ENCODE measurements at regions not wholly inside any gene's neighbourhood (a gene's known extent, or its start where the extent isn't known, plus 50 kb on each side); places are given as distances from the start of the nearest gene placed in this dataset.

DNA sequence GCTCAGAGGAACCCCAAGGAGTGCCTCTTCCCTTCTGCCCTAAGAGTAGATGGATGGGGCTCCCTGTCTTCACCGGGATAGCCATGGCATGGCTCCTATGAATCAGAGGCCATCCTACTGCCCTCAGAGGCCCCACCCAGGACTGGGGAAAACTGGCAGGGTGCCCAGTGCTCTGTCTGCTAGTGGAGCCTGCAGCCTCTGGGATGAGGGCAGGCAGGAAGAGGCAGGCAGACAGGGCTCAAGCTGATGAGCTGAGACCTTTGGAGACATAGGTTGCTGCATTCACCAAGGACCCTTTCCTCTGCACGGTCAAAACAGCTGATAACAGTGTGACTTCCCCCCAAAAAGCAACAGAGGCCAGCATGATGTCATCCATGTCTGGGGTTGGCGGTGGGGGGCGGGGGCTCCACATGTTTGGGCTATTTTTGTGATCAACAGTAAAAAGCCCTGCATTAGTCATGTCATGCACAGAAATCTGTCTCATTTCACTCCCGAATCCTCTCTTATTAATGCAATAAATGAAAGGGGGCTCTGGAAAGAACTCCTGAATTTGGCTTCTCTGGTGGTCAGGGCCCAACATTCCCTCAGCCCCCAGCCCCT is 207.6 kb upstream of the MAMLD1 start:
- peak in 1 of 2 donors; percentile 31 for DNase-seq
- no peaks in the 10 kb centered on the region for H3K36me3 ChIP-seq (ENCODE audit: insufficient read depth in 1 of 2, low read depth in 1 of 2)
- H3K27me3 ChIP-seq (ENCODE audit: insufficient read depth in 3 of 3, low read length in 2 of 3): peaks cover 0 to 2% (median 0%) of the 10 kb centered on the region in 3 donors
- no peaks in the 10 kb centered on the region for H3K9me3 ChIP-seq
- H3K4me3 ChIP-seq: no peak overlapping the region
- H3K27ac ChIP-seq: no peak overlapping the region
- ATAC-seq: no peak
- H3K4me1 ChIP-seq: no peaks in the 10 kb centered on the region
- intact Hi-C loops (cut with DNase I): no loop called here
- WGBS, 3 donors: 33 to 50% (median 43%) methylated on average over 4 to 5 of the region's 5 CpGs
- TF ChIP-seq, protein P1, sequence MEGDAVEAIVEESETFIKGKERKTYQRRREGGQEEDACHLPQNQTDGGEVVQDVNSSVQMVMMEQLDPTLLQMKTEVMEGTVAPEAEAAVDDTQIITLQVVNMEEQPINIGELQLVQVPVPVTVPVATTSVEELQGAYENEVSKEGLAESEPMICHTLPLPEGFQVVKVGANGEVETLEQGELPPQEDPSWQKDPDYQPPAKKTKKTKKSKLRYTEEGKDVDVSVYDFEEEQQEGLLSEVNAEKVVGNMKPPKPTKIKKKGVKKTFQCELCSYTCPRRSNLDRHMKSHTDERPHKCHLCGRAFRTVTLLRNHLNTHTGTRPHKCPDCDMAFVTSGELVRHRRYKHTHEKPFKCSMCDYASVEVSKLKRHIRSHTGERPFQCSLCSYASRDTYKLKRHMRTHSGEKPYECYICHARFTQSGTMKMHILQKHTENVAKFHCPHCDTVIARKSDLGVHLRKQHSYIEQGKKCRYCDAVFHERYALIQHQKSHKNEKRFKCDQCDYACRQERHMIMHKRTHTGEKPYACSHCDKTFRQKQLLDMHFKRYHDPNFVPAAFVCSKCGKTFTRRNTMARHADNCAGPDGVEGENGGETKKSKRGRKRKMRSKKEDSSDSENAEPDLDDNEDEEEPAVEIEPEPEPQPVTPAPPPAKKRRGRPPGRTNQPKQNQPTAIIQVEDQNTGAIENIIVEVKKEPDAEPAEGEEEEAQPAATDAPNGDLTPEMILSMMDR (IDR thresholded peaks at IDR 0.05): no peak

DNA sequence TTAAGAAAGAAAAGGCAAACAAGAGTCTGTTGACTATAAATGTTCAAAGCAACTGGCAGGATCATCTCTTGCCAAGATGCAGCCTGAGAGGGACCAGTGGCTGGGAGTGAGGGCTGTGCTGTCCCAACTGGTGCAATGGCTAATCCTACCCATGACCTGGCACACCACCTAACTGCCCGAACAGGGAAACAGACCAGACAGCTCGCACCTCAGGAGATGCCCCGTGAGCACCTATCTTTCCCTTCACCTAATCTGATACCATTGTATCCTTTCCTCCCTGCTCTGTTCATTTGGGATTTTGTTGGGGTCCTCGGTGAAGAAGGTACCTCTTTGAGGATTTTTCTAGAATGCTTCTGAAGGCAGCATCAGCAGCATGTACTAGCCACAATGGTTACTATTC is 206.5 kb upstream of the MAMLD1 start:
- intact Hi-C loops (cut with DNase I): no loop called here
- H3K4me3 ChIP-seq: no peak overlapping the region
- no peak overlapping the region for H3K27ac ChIP-seq
- no peaks in the 10 kb centered on the region for H3K36me3 ChIP-seq (ENCODE audit: insufficient read depth in 1 of 2, low read depth in 1 of 2)
- TF ChIP-seq, protein P1 (IDR thresholded peaks at IDR 0.05): no peak
- ATAC-seq (no peak), DNase-seq (no peak)
- no peaks in the 10 kb centered on the region for H3K4me1 ChIP-seq
- peaks cover 0 to 2% (median 0%) of the 10 kb centered on the region in 3 donors for H3K27me3 ChIP-seq (ENCODE audit: insufficient read depth in 3 of 3, low read length in 2 of 3)
- no peaks in the 10 kb centered on the region for H3K9me3 ChIP-seq
- 42 to 67% (median 50%) methylated on average over 4 of the region's 4 CpGs for WGBS, 3 donors

DNA sequence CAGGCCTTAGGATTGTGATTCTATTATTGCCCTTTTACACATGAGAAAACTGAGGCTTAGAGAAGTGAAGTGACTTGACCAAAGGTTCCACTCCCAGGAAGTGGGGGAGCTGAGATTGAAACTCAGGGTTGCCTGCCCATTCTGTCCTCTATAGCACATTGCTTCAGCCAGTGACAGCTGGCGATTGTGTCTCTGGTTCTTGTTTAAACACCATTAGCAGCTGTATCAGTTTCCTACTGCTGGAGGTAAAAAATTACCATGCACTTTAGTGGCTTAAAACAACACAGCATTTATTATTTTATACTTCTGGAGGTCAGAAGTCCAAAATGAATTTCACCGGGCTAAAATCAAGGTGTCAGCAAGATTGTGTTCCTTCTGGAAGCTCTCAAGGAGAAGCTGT is 205.8 kb upstream of the MAMLD1 start:
- TF ChIP-seq, protein P1 (IDR thresholded peaks at IDR 0.05): no peak
- intact Hi-C loops (cut with DNase I): no loop called here
- 45 to 76% (median 66%) methylated on average over 2 of the region's 2 CpGs for WGBS, 3 donors
- H3K36me3 ChIP-seq (ENCODE audit: insufficient read depth in 1 of 2, low read depth in 1 of 2): no peaks in the 10 kb centered on the region
- peaks cover 0 to 2% (median 0%) of the 10 kb centered on the region in 3 donors for H3K27me3 ChIP-seq (ENCODE audit: insufficient read depth in 3 of 3, low read length in 2 of 3)
- ATAC-seq: no peak
- H3K4me1 ChIP-seq: no peaks in the 10 kb centered on the region
- H3K27ac ChIP-seq: no peak overlapping the region
- no peak for DNase-seq
- no peak overlapping the region for H3K4me3 ChIP-seq
- no peaks in the 10 kb centered on the region for H3K9me3 ChIP-seq

DNA sequence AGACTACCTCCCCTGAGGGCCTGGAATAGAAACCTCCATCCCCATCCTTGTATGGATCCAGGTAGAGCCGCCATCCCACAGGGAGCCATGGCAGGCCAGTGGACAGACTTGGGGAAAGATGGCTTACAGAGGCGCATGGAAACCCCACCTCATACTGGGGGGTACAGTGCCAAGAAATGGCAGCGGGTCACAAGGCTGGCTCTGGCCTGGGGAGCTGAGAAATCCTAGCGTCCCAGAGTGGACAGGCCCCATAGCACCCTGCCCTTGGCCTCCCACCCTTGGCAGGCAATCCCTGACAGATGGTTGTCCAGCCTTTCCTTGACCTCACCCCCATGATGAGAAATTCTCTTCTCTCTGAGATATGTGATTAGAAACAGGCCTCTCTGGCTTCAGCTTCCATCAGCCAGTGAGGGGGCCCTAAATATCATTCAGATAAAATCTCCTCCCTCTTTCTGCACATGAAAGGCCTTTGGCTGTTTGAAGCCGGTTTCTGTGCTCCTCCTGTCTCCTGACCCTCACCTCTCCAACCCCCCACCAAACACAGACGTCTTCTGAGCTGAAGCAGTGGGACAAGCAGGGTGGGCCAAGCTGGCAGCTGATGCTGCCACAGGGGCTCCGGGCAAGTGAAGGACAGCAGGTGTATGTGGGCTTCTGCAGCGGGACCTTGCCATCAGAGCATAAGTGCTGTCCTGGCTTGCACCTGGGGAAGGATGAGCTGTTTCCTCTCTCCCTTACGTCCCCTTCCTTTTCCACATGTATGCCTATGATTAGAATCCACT is 204.4 kb upstream of the MAMLD1 start:
- H3K4me1 ChIP-seq: no peaks in the 10 kb centered on the region
- H3K4me3 ChIP-seq: no peak overlapping the region
- no peaks in the 10 kb centered on the region for H3K27me3 ChIP-seq (ENCODE audit: insufficient read depth in 3 of 3, low read length in 2 of 3)
- WGBS, 3 donors: 75 to 94% (median 87%) methylated on average over 8 to 9 of the region's 9 CpGs
- DNase-seq (no peak), ATAC-seq (no peak)
- H3K36me3 ChIP-seq (ENCODE audit: insufficient read depth in 1 of 2, low read depth in 1 of 2): no peaks in the 10 kb centered on the region
- intact Hi-C loops (cut with DNase I): no loop called here
- TF ChIP-seq, protein P1 (IDR thresholded peaks at IDR 0.05): no peak
- no peak overlapping the region for H3K27ac ChIP-seq
- H3K9me3 ChIP-seq: no peaks in the 10 kb centered on the region
